ENCODE measurements at regions not wholly inside any gene's neighbourhood (a gene's known extent, or its start where the extent isn't known, plus 50 kb on each side); places are given as distances from the start of the nearest gene placed in this dataset.
"Not testable (repeated sequence)": the region's sequence is repeated elsewhere in the genome, so short reads cannot be mapped to it uniquely, and the experiment has no call there.

DNA sequence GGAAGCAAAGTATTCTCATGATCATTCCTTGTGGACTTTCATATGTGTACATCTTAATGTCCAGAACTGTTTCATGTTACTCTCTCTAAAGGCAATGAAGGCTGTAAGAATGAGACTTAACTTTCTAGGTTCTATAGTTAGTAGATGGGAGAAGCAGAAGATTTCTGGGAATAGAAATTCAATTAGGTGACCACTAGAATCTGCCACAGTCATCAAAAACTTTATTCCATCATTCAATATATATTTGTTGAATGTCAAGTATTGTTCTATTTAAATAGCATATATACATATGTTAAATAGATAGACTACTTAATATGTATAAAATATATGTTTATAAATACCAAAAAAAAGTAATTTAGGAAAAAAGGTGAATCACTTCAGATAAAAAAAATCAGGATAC is 972.9 kb downstream of the SLC6A15 start:
- no peaks in the 10 kb centered on the region for H3K9me3 ChIP-seq (ENCODE audit: severe bottlenecking)
- DNase-seq (ENCODE audit: low spot score) (no peak), ATAC-seq (ENCODE audit: low read depth) (no peak)
- H3K27me3 ChIP-seq (ENCODE audit: insufficient read depth, poor library complexity, severe bottlenecking): no peaks in the 10 kb centered on the region
- no peaks in the 10 kb centered on the region for H3K4me1 ChIP-seq (ENCODE audit: insufficient read depth, poor library complexity, severe bottlenecking)
- H3K36me3 ChIP-seq (ENCODE audit: low read depth): no peaks in the 10 kb centered on the region
- no peak overlapping the region for H3K27ac ChIP-seq (ENCODE audit: poor library complexity, severe bottlenecking)
- no peak for TF ChIP-seq CTCF (IDR thresholded peaks at IDR 0.05; ENCODE audit: poor library complexity, severe bottlenecking)
- no peak overlapping the region for H3K4me3 ChIP-seq (ENCODE audit: severe bottlenecking)

GRCh38 chr12:83933615-83934014 is 979.0 kb downstream of the SLC6A15 start:
- H3K4me1 ChIP-seq (ENCODE audit: insufficient read depth, poor library complexity, severe bottlenecking): no peaks in the 10 kb centered on the region
- no peaks in the 10 kb centered on the region for H3K9me3 ChIP-seq (ENCODE audit: severe bottlenecking)
- DNase-seq (ENCODE audit: low spot score): no peak
- no peaks in the 10 kb centered on the region for H3K27me3 ChIP-seq (ENCODE audit: insufficient read depth, poor library complexity, severe bottlenecking)
- ATAC-seq (ENCODE audit: low read depth): no peak
- no peak for TF ChIP-seq CTCF (IDR thresholded peaks at IDR 0.05; ENCODE audit: poor library complexity, severe bottlenecking)
- no peak overlapping the region for H3K4me3 ChIP-seq (ENCODE audit: severe bottlenecking)
- H3K27ac ChIP-seq (ENCODE audit: poor library complexity, severe bottlenecking): no peak overlapping the region
- no peaks in the 10 kb centered on the region for H3K36me3 ChIP-seq (ENCODE audit: low read depth)

GRCh38 chr12:83932011-83932410 is 980.6 kb downstream of the SLC6A15 start:
- no peak for TF ChIP-seq CTCF (IDR thresholded peaks at IDR 0.05; ENCODE audit: poor library complexity, severe bottlenecking)

DNA sequence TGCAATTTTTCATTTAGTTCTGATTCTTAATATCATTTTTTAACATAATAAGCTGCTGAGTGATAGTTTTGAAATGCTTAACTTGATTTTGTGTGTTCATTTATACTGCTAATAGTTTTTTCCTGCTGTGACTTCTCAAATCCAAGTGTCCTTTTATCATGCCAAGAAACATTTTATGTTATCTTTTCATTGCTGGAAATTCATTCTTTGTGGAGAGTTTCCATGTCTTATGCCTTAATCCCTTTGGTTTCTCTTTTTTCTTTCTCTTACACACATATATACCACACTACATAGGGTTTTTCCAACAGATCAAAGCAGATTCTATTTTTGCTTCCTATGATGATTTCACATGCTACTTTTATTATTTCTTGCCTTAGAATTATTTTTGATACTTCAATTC is 981.1 kb downstream of the SLC6A15 start:
- no peak for TF ChIP-seq CTCF (IDR thresholded peaks at IDR 0.05; ENCODE audit: poor library complexity, severe bottlenecking)
- no peak overlapping the region for H3K4me3 ChIP-seq (ENCODE audit: severe bottlenecking)
- no peak overlapping the region for H3K27ac ChIP-seq (ENCODE audit: poor library complexity, severe bottlenecking)
- no peaks in the 10 kb centered on the region for H3K4me1 ChIP-seq (ENCODE audit: insufficient read depth, poor library complexity, severe bottlenecking)
- DNase-seq (ENCODE audit: low spot score): no peak
- H3K27me3 ChIP-seq (ENCODE audit: insufficient read depth, poor library complexity, severe bottlenecking): no peaks in the 10 kb centered on the region
- H3K9me3 ChIP-seq (ENCODE audit: severe bottlenecking): no peaks in the 10 kb centered on the region
- no peak for ATAC-seq (ENCODE audit: low read depth)
- no peaks in the 10 kb centered on the region for H3K36me3 ChIP-seq (ENCODE audit: low read depth)

More at GRCh38 chr12:83932011-83932410, 980.6 kb downstream of the SLC6A15 start:
- DNase-seq (ENCODE audit: low spot score) (no peak), ATAC-seq (ENCODE audit: low read depth) (no peak)
- H3K4me3 ChIP-seq (ENCODE audit: severe bottlenecking): no peak overlapping the region
- H3K27me3 ChIP-seq (ENCODE audit: insufficient read depth, poor library complexity, severe bottlenecking): no peaks in the 10 kb centered on the region
- H3K27ac ChIP-seq (ENCODE audit: poor library complexity, severe bottlenecking): no peak overlapping the region
- H3K4me1 ChIP-seq (ENCODE audit: insufficient read depth, poor library complexity, severe bottlenecking): no peaks in the 10 kb centered on the region
- no peaks in the 10 kb centered on the region for H3K36me3 ChIP-seq (ENCODE audit: low read depth)
- no peaks in the 10 kb centered on the region for H3K9me3 ChIP-seq (ENCODE audit: severe bottlenecking)

- not testable (repeated sequence) for DNase-seq (ENCODE audit: low spot score); ATAC-seq (ENCODE audit: low read depth); H3K4me1 ChIP-seq (ENCODE audit: insufficient read depth, poor library complexity, severe bottlenecking); H3K27me3 ChIP-seq (ENCODE audit: insufficient read depth, poor library complexity, severe bottlenecking); H3K27ac ChIP-seq (ENCODE audit: poor library complexity, severe bottlenecking); H3K9me3 ChIP-seq (ENCODE audit: severe bottlenecking); H3K4me3 ChIP-seq (ENCODE audit: severe bottlenecking); H3K36me3 ChIP-seq (ENCODE audit: low read depth)
These were observed 982.8 kb downstream of the SLC6A15 start for GRCh38 chr12:83929792-83930191.
